Upper lobe of right lung (tissue), 1 donor: ENCODE measurements at regions not wholly inside any gene's neighbourhood (a gene's known extent, or its start where the extent isn't known, plus 50 kb on each side); places are given as distances from the start of the nearest gene placed in this dataset.
A peak's percentile ranks its signal among the peaks of the same experiment; 100 is the strongest.

ENCODE experiments used
- ATAC-seq: fragments of 200-7000 bp; cut with Tn5 transposase; one replicate; pipeline ENCODE4 v1.9.1; 2020; ENCODE audit warnings: mild to moderate bottlenecking, moderate library complexity
- DNase-seq: peaks from one replicate; pipeline ENCODE4 v3.0.0-alpha.2; 2020
- H3K27ac ChIP-seq: fragments of 200-600 bp; one replicate; pipeline ENCODE4 v1.8.0; 2022
- H3K27me3 ChIP-seq: fragments of 200-600 bp; one replicate; pipeline ENCODE4 v1.8.0; 2022; ENCODE audit warnings: mild to moderate bottlenecking
- H3K36me3 ChIP-seq: fragments of 200-600 bp; one replicate; pipeline ENCODE4 v1.8.0; 2022
- H3K4me1 ChIP-seq: fragments of 200-600 bp; one replicate; pipeline ENCODE4 v1.8.0; 2022
- H3K4me3 ChIP-seq: fragments of 200-600 bp; one replicate; pipeline ENCODE4 v1.8.0; 2022; ENCODE audit warnings: mild to moderate bottlenecking
- H3K9me3 ChIP-seq: fragments of 200-600 bp; one replicate; pipeline ENCODE4 v1.8.0; 2022
- intact Hi-C: fragments of 100-400 bp; cut with DNase I; formaldehyde crosslinking; loops from one replicate; pipeline ENCODE4 v1.11.0; 2022
- TF ChIP-seq, protein P1 (sequence below): fragments of 200-600 bp; IDR thresholded peaks from one replicate; pipeline ENCODE4 v1.8.0; 2022; ENCODE audit warnings: antibody characterized with exemption
- donor health status: DM: no; HTN: yes; CAD: no; lungs with severe emphysema.

- TF ChIP-seq, protein P1, sequence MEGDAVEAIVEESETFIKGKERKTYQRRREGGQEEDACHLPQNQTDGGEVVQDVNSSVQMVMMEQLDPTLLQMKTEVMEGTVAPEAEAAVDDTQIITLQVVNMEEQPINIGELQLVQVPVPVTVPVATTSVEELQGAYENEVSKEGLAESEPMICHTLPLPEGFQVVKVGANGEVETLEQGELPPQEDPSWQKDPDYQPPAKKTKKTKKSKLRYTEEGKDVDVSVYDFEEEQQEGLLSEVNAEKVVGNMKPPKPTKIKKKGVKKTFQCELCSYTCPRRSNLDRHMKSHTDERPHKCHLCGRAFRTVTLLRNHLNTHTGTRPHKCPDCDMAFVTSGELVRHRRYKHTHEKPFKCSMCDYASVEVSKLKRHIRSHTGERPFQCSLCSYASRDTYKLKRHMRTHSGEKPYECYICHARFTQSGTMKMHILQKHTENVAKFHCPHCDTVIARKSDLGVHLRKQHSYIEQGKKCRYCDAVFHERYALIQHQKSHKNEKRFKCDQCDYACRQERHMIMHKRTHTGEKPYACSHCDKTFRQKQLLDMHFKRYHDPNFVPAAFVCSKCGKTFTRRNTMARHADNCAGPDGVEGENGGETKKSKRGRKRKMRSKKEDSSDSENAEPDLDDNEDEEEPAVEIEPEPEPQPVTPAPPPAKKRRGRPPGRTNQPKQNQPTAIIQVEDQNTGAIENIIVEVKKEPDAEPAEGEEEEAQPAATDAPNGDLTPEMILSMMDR = no peak
- Histone ChIP-seq H3K27ac (no peak overlapping the region), H3K27me3 (no peaks in the 10 kb centered on the region), H3K9me3 (peaks cover 8% of the 10 kb centered on the region), H3K36me3 (no peaks in the 10 kb centered on the region), H3K4me3 (no peak overlapping the region), H3K4me1 (no peaks in the 10 kb centered on the region)
- ATAC-seq (no peak), DNase-seq (no peak)
- intact Hi-C loops = no loop called here
Observed at GRCh38 chr20:43781215-43781614, 54.4 kb upstream of the GTSF1L start.

DNA sequence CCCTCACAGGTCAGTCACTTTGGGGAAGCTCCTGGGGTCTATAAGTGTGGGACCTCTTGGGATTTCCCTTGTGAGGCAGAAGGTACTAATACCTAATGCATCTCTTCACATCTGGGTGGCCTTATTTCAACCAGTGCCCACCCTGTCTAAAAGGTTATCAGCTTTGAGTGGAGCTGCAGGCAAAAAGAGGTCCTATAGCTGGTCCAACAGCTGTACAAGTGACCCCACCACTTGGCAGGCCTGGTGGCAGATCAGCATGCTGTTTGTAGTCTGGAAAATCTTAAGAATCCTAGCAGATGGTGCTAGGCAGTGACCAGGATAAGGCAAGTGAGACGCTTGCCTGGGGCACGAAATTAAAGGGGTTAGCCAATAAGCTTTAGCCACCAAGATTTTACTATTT lies 51.6 kb upstream of the GTSF1L start:
- DNase-seq (peak; percentile 0), ATAC-seq (no peak)
- Histone ChIP-seq H3K4me3 (no peak overlapping the region), H3K36me3 (no peaks in the 10 kb centered on the region), H3K9me3 (peaks cover 8% of the 10 kb centered on the region), H3K27ac (no peak overlapping the region), H3K27me3 (peaks cover 14% of the 10 kb centered on the region), H3K4me1 (no peaks in the 10 kb centered on the region)
- TF ChIP-seq, protein P1 = no peak
- intact Hi-C loops = no loop called here

- intact Hi-C loops = no loop called here
- Histone ChIP-seq H3K36me3 (no peaks in the 10 kb centered on the region), H3K4me1 (no peaks in the 10 kb centered on the region), H3K27ac (no peak overlapping the region), H3K27me3 (peaks cover 24% of the 10 kb centered on the region), H3K9me3 (peaks cover 8% of the 10 kb centered on the region), H3K4me3 (no peak overlapping the region)
- DNase-seq (peak; percentile 0), ATAC-seq (no peak)
- TF ChIP-seq, protein P1 = no peak
Observed at GRCh38 chr20:43776691-43777090, 49.9 kb upstream of the GTSF1L start.
